A673 (cell line): ENCODE measurements at regions not wholly inside any gene's neighbourhood (a gene's known extent, or its start where the extent isn't known, plus 50 kb on each side); places are given as distances from the start of the nearest gene placed in this dataset.

Source experiments
- EZH2 ChIP-seq: fragments of 200-600 bp; sonication (generic); IDR thresholded peaks from 2 replicates; pipeline ENCODE4 v1.6.1; 2017; ENCODE audit warnings: borderline replicate concordance, low read depth, mild to moderate bottlenecking, mixed read lengths, antibody characterized with exemption, low read length; ENCODE audit not compliant: poor library complexity, severe bottlenecking
- TF ChIP-seq, protein P1 (sequence below): fragments of 300-800, 200-600 bp; sonication (generic); conservative IDR thresholded peaks from 2 replicates; pipeline ENCODE4 v1.5.1; 2017; ENCODE audit warnings: low read depth, mild to moderate bottlenecking, antibody characterized with exemption, low read length, moderate library complexity, mixed read lengths

DNA sequence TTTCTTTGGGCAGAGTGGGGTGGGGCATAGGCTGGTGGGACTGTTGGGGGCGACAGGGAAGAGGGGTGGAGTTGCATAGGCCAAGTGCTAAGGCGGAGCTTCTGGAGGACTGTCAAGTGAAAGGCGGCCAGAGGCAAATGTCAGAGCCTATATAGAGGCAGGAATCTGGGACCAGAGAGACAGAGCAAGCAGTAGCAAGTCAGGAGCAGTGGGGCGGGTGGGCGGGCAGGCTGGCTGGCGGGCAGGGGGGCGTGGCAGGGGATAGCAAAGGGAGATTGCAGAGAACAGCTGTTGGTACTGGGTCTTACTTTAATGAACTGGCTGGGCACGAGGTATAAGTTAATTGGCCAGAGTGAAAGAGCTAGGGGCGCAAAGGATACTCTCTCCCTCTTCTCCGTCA is 89.8 kb downstream of the RTL9 start:
- TF ChIP-seq, protein P1, sequence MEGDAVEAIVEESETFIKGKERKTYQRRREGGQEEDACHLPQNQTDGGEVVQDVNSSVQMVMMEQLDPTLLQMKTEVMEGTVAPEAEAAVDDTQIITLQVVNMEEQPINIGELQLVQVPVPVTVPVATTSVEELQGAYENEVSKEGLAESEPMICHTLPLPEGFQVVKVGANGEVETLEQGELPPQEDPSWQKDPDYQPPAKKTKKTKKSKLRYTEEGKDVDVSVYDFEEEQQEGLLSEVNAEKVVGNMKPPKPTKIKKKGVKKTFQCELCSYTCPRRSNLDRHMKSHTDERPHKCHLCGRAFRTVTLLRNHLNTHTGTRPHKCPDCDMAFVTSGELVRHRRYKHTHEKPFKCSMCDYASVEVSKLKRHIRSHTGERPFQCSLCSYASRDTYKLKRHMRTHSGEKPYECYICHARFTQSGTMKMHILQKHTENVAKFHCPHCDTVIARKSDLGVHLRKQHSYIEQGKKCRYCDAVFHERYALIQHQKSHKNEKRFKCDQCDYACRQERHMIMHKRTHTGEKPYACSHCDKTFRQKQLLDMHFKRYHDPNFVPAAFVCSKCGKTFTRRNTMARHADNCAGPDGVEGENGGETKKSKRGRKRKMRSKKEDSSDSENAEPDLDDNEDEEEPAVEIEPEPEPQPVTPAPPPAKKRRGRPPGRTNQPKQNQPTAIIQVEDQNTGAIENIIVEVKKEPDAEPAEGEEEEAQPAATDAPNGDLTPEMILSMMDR, result no peak
- no peak for TF ChIP-seq EZH2
